ENCODE measurements at regions not wholly inside any gene's neighbourhood (a gene's known extent, or its start where the extent isn't known, plus 50 kb on each side); places are given as distances from the start of the nearest gene placed in this dataset.

DNA sequence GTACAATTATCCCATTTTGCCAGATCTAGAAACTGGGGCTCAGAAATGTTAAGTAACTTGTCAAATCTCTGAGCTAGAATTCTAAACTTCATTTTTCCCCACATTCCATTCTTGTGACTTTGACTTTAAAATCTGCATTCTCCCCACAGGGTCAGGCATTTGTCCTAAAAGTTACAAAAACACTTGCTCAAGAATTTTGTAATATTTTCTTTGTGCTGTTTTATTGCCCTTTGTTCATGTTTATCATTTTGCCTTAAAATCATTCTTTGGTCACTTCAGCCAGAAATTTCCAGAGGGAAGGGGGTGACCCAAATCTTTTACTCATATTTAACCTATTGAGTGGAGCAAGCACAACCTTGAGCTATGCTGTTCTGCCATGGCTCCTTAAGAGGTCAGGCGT lies 120.1 kb upstream of the CCL21 start:
- Histone ChIP-seq H3K4me3 (no peak overlapping the region), H3K27ac (no peak overlapping the region)
- no peak for TF ChIP-seq CTCF (IDR thresholded peaks at IDR 0.05)
- no peak for DNase-seq (ENCODE audit: low spot score)

- no peak overlapping the region for H3K27ac ChIP-seq
- no peak overlapping the region for H3K4me3 ChIP-seq
- no peak for TF ChIP-seq CTCF (IDR thresholded peaks at IDR 0.05)
- DNase-seq (ENCODE audit: low spot score): no peak
These were observed 117.1 kb upstream of the CCL21 start for GRCh38 chr9:34826999-34827538.

GRCh38 chr9:34825775-34826174 lies 115.8 kb upstream of the CCL21 start:
- DNase-seq (ENCODE audit: low spot score): no peak
- no peak for TF ChIP-seq CTCF (IDR thresholded peaks at IDR 0.05)
- H3K27ac ChIP-seq: no peak overlapping the region
- H3K4me3 ChIP-seq: no peak overlapping the region

- TF ChIP-seq CTCF (IDR thresholded peaks at IDR 0.05): no peak
- no peak overlapping the region for H3K27ac ChIP-seq
- H3K4me3 ChIP-seq: no peak overlapping the region
- DNase-seq (ENCODE audit: low spot score): no peak
These were observed 113.8 kb upstream of the CCL21 start for GRCh38 chr9:34823778-34824177.

- DNase-seq (ENCODE audit: low spot score): no peak
- no peak overlapping the region for H3K27ac ChIP-seq
- no peak overlapping the region for H3K4me3 ChIP-seq
- no peak for TF ChIP-seq CTCF (IDR thresholded peaks at IDR 0.05)
These were observed 100.2 kb upstream of the CCL21 start for GRCh38 chr9:34810187-34810524.

GRCh38 chr9:34809504-34810186 lies 99.7 kb upstream of the CCL21 start:
- TF ChIP-seq CTCF (IDR thresholded peaks at IDR 0.05): no peak
- no peak for DNase-seq (ENCODE audit: low spot score)
- peak overlapping the region; percentile 49 for H3K4me3 ChIP-seq
- no peak overlapping the region for H3K27ac ChIP-seq

DNA sequence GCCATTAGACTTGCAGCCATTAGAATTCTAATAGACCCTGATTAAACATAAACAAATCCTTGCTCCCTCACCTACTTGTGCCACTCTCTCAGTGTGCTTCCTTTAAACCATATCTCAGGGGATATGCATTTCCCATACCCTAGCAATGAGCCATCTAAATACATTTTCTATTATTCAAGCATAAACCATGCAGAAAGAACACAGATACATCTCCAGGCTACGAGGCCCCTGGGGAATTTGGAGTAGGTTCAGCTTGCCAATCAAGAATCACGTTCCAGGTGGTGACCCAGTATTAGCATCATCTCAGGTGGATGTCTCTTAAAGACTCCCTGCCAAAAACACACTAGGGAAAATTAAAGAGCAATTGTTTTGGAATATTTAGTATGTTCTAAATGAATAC lies 93.0 kb upstream of the CCL21 start:
- TF ChIP-seq CTCF (IDR thresholded peaks at IDR 0.05): no peak
- no peak overlapping the region for H3K4me3 ChIP-seq
- H3K27ac ChIP-seq: no peak overlapping the region
- no peak for DNase-seq (ENCODE audit: low spot score)
